GM18951 (cell line): ENCODE measurements at regions not wholly inside any gene's neighbourhood (a gene's known extent, or its start where the extent isn't known, plus 50 kb on each side); places are given as distances from the start of the nearest gene placed in this dataset.

Source experiments
- POLR2A ChIP-seq: IDR thresholded peaks from 4 replicates; pipeline ENCODE4 v1.6.1; 2011; ENCODE audit warnings: mild to moderate bottlenecking; ENCODE audit not compliant: insufficient read length, insufficient read depth; ENCODE audit errors: extremely low read depth
- in situ Hi-C: fragments of 300-500 bp; cut with MboI; formaldehyde crosslinking; loops from one replicate; pipeline ENCODE4 v1.12.0; 2022; ENCODE audit warnings: low sequenced_read_pairs, mixed read lengths, inconsistent platforms; ENCODE audit not compliant: unreplicated experiment

- no peak for TF ChIP-seq POLR2A
- in situ Hi-C loops = no loop called here
Observed at GRCh38 chr15:62599791-62600777, 435.0 kb upstream of the C2CD4B start.

GRCh38 chr15:62601777-62602545, 436.9 kb upstream of the C2CD4B start:
- TF ChIP-seq POLR2A = no peak
- in situ Hi-C loops = no loop called here

- no peak for TF ChIP-seq POLR2A
- in situ Hi-C loops = no loop called here
Observed at GRCh38 chr15:62603742-62604141, 438.7 kb upstream of the C2CD4B start.

GRCh38 chr15:62605282-62605681, 437.3 kb upstream of the TPM1 start:
- in situ Hi-C loops = no loop called here
- no peak for TF ChIP-seq POLR2A

GRCh38 chr15:62606376-62607113, 436.0 kb upstream of the TPM1 start:
- in situ Hi-C loops = no loop called here
- TF ChIP-seq POLR2A = no peak

GRCh38 chr15:62607114-62607462, 435.5 kb upstream of the TPM1 start:
- no peak for TF ChIP-seq POLR2A
- in situ Hi-C loops = no loop called here

- in situ Hi-C loops = no loop called here
- TF ChIP-seq POLR2A = no peak
Observed at GRCh38 chr15:62607643-62608042, 434.9 kb upstream of the TPM1 start.

- no peak for TF ChIP-seq POLR2A
- in situ Hi-C loops = no loop called here
Observed at GRCh38 chr15:62608369-62608768, 434.2 kb upstream of the TPM1 start.

GRCh38 chr15:62610265-62610869, 432.2 kb upstream of the TPM1 start:
- no peak for TF ChIP-seq POLR2A
- in situ Hi-C loops = no loop called here

- in situ Hi-C loops = no loop called here
- no peak for TF ChIP-seq POLR2A
Observed at GRCh38 chr15:62611002-62611401, 431.5 kb upstream of the TPM1 start.

GRCh38 chr15:62612183-62612733, 430.3 kb upstream of the TPM1 start:
- in situ Hi-C loops = no loop called here
- no peak for TF ChIP-seq POLR2A

GRCh38 chr15:62612771-62613170, 429.8 kb upstream of the TPM1 start:
- in situ Hi-C loops = no loop called here

More at GRCh38 chr15:62612771-62613170, 429.8 kb upstream of the TPM1 start:
- TF ChIP-seq POLR2A = no peak
